GM12892 (cell line): ENCODE measurements at regions not wholly inside any gene's neighbourhood (a gene's known extent, or its start where the extent isn't known, plus 50 kb on each side); places are given as distances from the start of the nearest gene placed in this dataset.

Source experiments
- POLR2A ChIP-seq: IDR thresholded peaks from 2 replicates; pipeline ENCODE4 v1.6.1; 2011; ENCODE audit warnings: low read depth, low read length, control low read depth
- POLR2AphosphoS5 ChIP-seq: IDR thresholded peaks from 2 replicates; pipeline ENCODE4 v1.6.1; 2011; ENCODE audit warnings: low read depth, low read length, control low read depth
- TAF1 ChIP-seq: IDR thresholded peaks from 2 replicates; pipeline ENCODE4 v1.6.1; 2011; ENCODE audit warnings: low read depth, mild to moderate bottlenecking, control low read depth, low read length, borderline replicate concordance

- TF ChIP-seq TAF1 (no peak), POLR2A (no peak), POLR2AphosphoS5 (no peak)
Observed at GRCh38 chr16:65713181-65713808, 591.4 kb upstream of the CDH11 start.
